Right lobe of liver (tissue), 6 donors: ENCODE measurements at regions not wholly inside any gene's neighbourhood (a gene's known extent, or its start where the extent isn't known, plus 50 kb on each side); places are given as distances from the start of the nearest gene placed in this dataset.

Experiments
- ATAC-seq, 4 donors: fragments of 200-7000 bp; cut with Tn5 transposase; one replicate each; pipeline ENCODE4 v1.9.1; 2020; ENCODE audit warnings: mild to moderate bottlenecking in 4 of 4, moderate library complexity in 4 of 4
- DNase-seq, 3 donors: peaks; one replicate each; pipeline ENCODE4 v3.0.0-alpha.2; 2020
- H3K27ac ChIP-seq, 3 donors: fragments of 200-600 bp; one replicate each; pipeline ENCODE4 v1.8.0; 2022
- H3K27me3 ChIP-seq, 2 donors: fragments of 200-600 bp; one replicate each; pipeline ENCODE4 v1.8.0; 2022
- H3K36me3 ChIP-seq, 4 donors: fragments of 200-600 bp; sonication (generic) in 1 of 4; one replicate each; pipeline versions ENCODE4 v1.5.1 to v1.8.0; 2017 to 2022; ENCODE audit warnings: control low read depth in 1 of 4
- H3K4me1 ChIP-seq, 4 donors: fragments of 200-600 bp; sonication (generic) in 1 of 4; one replicate each; pipeline versions ENCODE4 v1.5.1 to v1.8.0; 2017 to 2022; ENCODE audit warnings: control low read depth in 1 of 4
- H3K4me3 ChIP-seq, 3 donors: fragments of 200-600 bp; one replicate each; pipeline ENCODE4 v1.8.0; 2022
- H3K9me3 ChIP-seq, 4 donors: fragments of 200-600 bp; sonication (generic) in 1 of 4; one replicate each; pipeline versions ENCODE4 v1.5.1 to v1.8.0; 2017 to 2022; ENCODE audit warnings: control low read depth in 1 of 4
- CTCF ChIP-seq, 4 donors: fragments of 200-600 bp in 3 of 4; fragments of 450-650 bp in 1 of 4; IDR thresholded peaks; one replicate each; pipeline versions ENCODE4 v1.5.1 to v1.8.0; 2016 to 2022; ENCODE audit warnings: antibody characterized with exemption in 4 of 4, mild to moderate bottlenecking in 2 of 4
- POLR2A ChIP-seq: fragments of 450-650 bp; IDR thresholded peaks from one replicate; pipeline ENCODE4 v1.6.1; 2017; ENCODE audit warnings: antibody characterized with exemption, mild to moderate bottlenecking
- WGBS: methylation state at CpG from one replicate; pipeline ENCODE4 v1.1.6; 2018; ENCODE audit warnings: low coverage, low lambda C conversion rate; ENCODE audit not compliant: insufficient coverage; ENCODE audit errors: missing lambda C conversion rate; 5-methylcytosine and 5-hydroxymethylcytosine counted together
- intact Hi-C, 2 donors: fragments of 100-400 bp; cut with DNase I; formaldehyde crosslinking; loops; one replicate each; pipeline versions ENCODE4 v1.11.2 to v1.14.1; 2022
- donor health status: DM: no; HTN: yes; CAD: no.
- donor health status: DM: no; HTN: no; CAD: no.
- donor health status: DM: no; HTN: no; CAD: no.
- donor health status: DM: no; HTN: yes; CAD: no.
- donor health status: DM: no; HTN: yes; CAD: no.

GRCh38 chr13:34515201-34515600, 426.9 kb upstream of the NBEA start:
- TF ChIP-seq POLR2A: no peak
- no peak for TF ChIP-seq CTCF (IDR thresholded peaks at IDR 0.05)
- 83% methylated on average over 1 of the region's 3 CpGs for WGBS
- no peak overlapping the region for H3K4me3 ChIP-seq
- DNase-seq (no peak), ATAC-seq (no peak)
- no peaks in the 10 kb centered on the region for H3K36me3 ChIP-seq
- H3K4me1 ChIP-seq: no peaks in the 10 kb centered on the region
- H3K27me3 ChIP-seq: no peaks in the 10 kb centered on the region
- H3K27ac ChIP-seq: no peak overlapping the region
- intact Hi-C loops: no loop called here
- H3K9me3 ChIP-seq: no peaks in the 10 kb centered on the region

GRCh38 chr13:34521171-34521570, 420.9 kb upstream of the NBEA start:
- Histone ChIP-seq H3K27ac (no peak overlapping the region), H3K9me3 (no peaks in the 10 kb centered on the region), H3K4me1 (no peaks in the 10 kb centered on the region), H3K27me3 (no peaks in the 10 kb centered on the region), H3K4me3 (no peak overlapping the region), H3K36me3 (no peaks in the 10 kb centered on the region)
- WGBS: 67% methylated on average over 5 of the region's 5 CpGs
- TF ChIP-seq POLR2A (no peak), CTCF (IDR thresholded peaks at IDR 0.05) (no peak)
- ATAC-seq (no peak), DNase-seq (no peak)
- intact Hi-C loops: no loop called here

- WGBS: 54% methylated on average over 4 of the region's 4 CpGs
- Histone ChIP-seq H3K36me3 (no peaks in the 10 kb centered on the region), H3K27ac (no peak overlapping the region), H3K9me3 (no peaks in the 10 kb centered on the region), H3K4me3 (no peak overlapping the region), H3K4me1 (no peaks in the 10 kb centered on the region), H3K27me3 (no peaks in the 10 kb centered on the region)
- TF ChIP-seq POLR2A: no peak
- no peak for TF ChIP-seq CTCF (IDR thresholded peaks at IDR 0.05)
- no peak for ATAC-seq
- intact Hi-C loops: no loop called here
- DNase-seq: no peak
These were observed 419.3 kb upstream of the NBEA start for GRCh38 chr13:34522808-34523207.

GRCh38 chr13:34523406-34523805, 418.7 kb upstream of the NBEA start:
- Histone ChIP-seq H3K9me3 (no peaks in the 10 kb centered on the region), H3K4me1 (no peaks in the 10 kb centered on the region), H3K36me3 (no peaks in the 10 kb centered on the region), H3K27ac (no peak overlapping the region), H3K27me3 (no peaks in the 10 kb centered on the region), H3K4me3 (no peak overlapping the region)
- DNase-seq (no peak), ATAC-seq (no peak)
- TF ChIP-seq POLR2A (no peak), CTCF (IDR thresholded peaks at IDR 0.05) (no peak)
- intact Hi-C loops: no loop called here
- 45% methylated on average over 3 of the region's 3 CpGs for WGBS

GRCh38 chr13:34533941-34534340, 408.1 kb upstream of the NBEA start:
- no peak overlapping the region for H3K27ac ChIP-seq
- intact Hi-C loops: no loop called here
- DNase-seq (no peak), ATAC-seq (no peak)
- H3K4me3 ChIP-seq: no peak overlapping the region
- no peaks in the 10 kb centered on the region for H3K9me3 ChIP-seq
- no peak for TF ChIP-seq POLR2A
- no peak for TF ChIP-seq CTCF (IDR thresholded peaks at IDR 0.05)
- H3K27me3 ChIP-seq: no peaks in the 10 kb centered on the region
- no peaks in the 10 kb centered on the region for H3K36me3 ChIP-seq
- H3K4me1 ChIP-seq: no peaks in the 10 kb centered on the region
- WGBS: 25% methylated on average over 2 of the region's 2 CpGs
